ENCODE measurements at regions not wholly inside any gene's neighbourhood (a gene's known extent, or its start where the extent isn't known, plus 50 kb on each side); places are given as distances from the start of the nearest gene placed in this dataset.

DNA sequence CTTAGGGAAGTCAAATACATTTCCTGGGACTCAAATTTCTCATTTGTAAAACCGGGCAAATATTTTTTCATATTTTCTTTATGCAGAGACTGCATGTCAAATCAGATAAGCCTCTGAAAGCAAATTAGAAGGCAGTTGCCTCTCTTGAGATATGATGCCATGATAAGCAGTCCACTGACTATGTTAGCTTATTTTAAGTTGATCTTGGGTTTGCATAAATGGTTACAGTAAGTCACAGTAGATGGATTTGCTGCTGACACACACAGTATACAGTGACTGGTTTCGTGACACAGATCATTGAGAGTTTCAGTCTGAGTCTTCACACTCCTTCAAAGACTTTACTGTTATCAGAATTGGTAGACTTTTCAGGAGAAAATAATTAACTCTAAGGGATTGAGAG, 927.6 kb upstream of the CDH8 start:
- no peaks in the 10 kb centered on the region for H3K36me3 ChIP-seq (replicated peaks; ENCODE audit: insufficient read depth, low read depth)
- H3K4me3 ChIP-seq, result no peak overlapping the region
- no peak overlapping the region for H3K4me2 ChIP-seq
- no peaks in the 10 kb centered on the region for H3K9me3 ChIP-seq (ENCODE audit: low read depth)
- H3K79me2 ChIP-seq, result no peaks in the 10 kb centered on the region
- no peaks in the 10 kb centered on the region for H3K27me3 ChIP-seq
- WGBS (ENCODE audit: low lambda C conversion rate, missing lambda C conversion rate), result 88% methylated on average over 2 of the region's 2 CpGs
- no peaks in the 10 kb centered on the region for H4K20me1 ChIP-seq (ENCODE audit: insufficient read depth, poor library complexity, severe bottlenecking)
- H3K4me1 ChIP-seq (ENCODE audit: insufficient read depth), result no peaks in the 10 kb centered on the region
- no peak for DNase-seq (ENCODE audit: low spot score)
- H3K9me2 ChIP-seq (replicated peaks; ENCODE audit: insufficient read depth), result no peaks in the 10 kb centered on the region
- TF ChIP-seq EZH2phosphoT487 (IDR thresholded peaks at IDR 0.05; ENCODE audit: low read depth, severe bottlenecking, unreplicated experiment) (no peak), EZH2 (IDR thresholded peaks at IDR 0.05; ENCODE audit: borderline replicate concordance) (no peak)
- TF ChIP-seq, protein P1, sequence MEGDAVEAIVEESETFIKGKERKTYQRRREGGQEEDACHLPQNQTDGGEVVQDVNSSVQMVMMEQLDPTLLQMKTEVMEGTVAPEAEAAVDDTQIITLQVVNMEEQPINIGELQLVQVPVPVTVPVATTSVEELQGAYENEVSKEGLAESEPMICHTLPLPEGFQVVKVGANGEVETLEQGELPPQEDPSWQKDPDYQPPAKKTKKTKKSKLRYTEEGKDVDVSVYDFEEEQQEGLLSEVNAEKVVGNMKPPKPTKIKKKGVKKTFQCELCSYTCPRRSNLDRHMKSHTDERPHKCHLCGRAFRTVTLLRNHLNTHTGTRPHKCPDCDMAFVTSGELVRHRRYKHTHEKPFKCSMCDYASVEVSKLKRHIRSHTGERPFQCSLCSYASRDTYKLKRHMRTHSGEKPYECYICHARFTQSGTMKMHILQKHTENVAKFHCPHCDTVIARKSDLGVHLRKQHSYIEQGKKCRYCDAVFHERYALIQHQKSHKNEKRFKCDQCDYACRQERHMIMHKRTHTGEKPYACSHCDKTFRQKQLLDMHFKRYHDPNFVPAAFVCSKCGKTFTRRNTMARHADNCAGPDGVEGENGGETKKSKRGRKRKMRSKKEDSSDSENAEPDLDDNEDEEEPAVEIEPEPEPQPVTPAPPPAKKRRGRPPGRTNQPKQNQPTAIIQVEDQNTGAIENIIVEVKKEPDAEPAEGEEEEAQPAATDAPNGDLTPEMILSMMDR (IDR thresholded peaks at IDR 0.05; ENCODE audit: poor library complexity), result no peak
- H2AFZ ChIP-seq, result no peak overlapping the region
- no peak overlapping the region for H3K27ac ChIP-seq

- Histone ChIP-seq H3K9me3 (ENCODE audit: low read depth) (no peaks in the 10 kb centered on the region), H3K27me3 (no peaks in the 10 kb centered on the region), H3K4me1 (ENCODE audit: insufficient read depth) (no peaks in the 10 kb centered on the region), H3K9me2 (replicated peaks; ENCODE audit: insufficient read depth) (no peaks in the 10 kb centered on the region), H3K79me2 (no peaks in the 10 kb centered on the region), H2AFZ (no peak overlapping the region), H3K27ac (no peak overlapping the region), H3K4me2 (no peak overlapping the region), H3K4me3 (no peak overlapping the region), H4K20me1 (ENCODE audit: insufficient read depth, poor library complexity, severe bottlenecking) (no peaks in the 10 kb centered on the region), H3K36me3 (replicated peaks; ENCODE audit: insufficient read depth, low read depth) (no peaks in the 10 kb centered on the region)
- TF ChIP-seq EZH2 (IDR thresholded peaks at IDR 0.05; ENCODE audit: borderline replicate concordance) (no peak), EZH2phosphoT487 (IDR thresholded peaks at IDR 0.05; ENCODE audit: low read depth, severe bottlenecking, unreplicated experiment) (no peak)
- TF ChIP-seq, protein P1 (IDR thresholded peaks at IDR 0.05; ENCODE audit: poor library complexity), result no peak
- DNase-seq (ENCODE audit: low spot score), result no peak
- WGBS (ENCODE audit: low lambda C conversion rate, missing lambda C conversion rate), result 59% methylated on average over 7 of the region's 7 CpGs
Observed at GRCh38 chr16:62955033-62955349, 918.8 kb upstream of the CDH8 start.

DNA sequence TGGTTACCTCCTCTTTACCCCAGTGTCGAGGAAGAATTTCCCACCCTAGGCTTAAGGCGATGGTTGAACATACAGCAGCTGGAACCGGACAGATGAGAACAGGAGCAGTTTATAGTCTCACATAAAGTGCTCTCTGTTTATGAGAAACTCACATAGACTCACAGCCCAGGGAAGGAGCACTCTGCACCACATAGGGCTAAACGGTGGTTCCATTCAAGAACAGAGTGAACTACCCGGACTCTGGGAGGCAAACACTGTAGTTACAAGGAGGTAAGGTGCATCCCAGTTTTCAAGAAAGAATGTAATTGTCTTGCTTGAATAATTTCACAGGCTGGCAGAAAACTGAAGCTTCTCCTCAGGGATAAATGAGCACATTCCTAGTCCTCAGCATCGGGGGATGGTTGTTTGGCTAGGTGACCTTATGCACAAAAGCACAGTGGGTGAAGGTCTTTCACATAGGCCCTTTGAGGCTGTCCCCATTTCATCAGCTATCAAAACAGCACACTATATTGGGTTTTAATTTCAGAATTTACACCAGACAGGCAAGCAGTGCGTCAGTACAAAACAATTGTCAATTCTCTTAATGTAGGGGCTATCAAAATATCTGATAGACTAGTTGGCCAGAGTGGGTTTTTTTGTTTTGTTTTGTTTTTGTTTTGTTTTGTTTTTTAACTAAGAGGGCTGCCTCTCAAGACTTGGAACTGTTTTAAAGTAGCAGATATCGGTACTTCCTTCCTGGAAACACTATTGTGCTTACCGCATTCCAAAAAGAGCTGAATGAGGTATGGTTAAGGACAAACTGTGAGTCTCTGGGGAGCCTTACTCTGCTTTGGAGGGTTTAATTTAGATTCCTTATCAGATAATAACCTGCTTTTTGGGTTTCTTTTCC, 918.1 kb upstream of the CDH8 start:
- Histone ChIP-seq H3K36me3 (replicated peaks; ENCODE audit: insufficient read depth, low read depth) (no peaks in the 10 kb centered on the region), H3K4me2 (no peak overlapping the region), H3K79me2 (no peaks in the 10 kb centered on the region), H3K9me3 (ENCODE audit: low read depth) (no peaks in the 10 kb centered on the region), H3K4me3 (no peak overlapping the region), H4K20me1 (ENCODE audit: insufficient read depth, poor library complexity, severe bottlenecking) (no peaks in the 10 kb centered on the region), H3K27ac (no peak overlapping the region), H3K4me1 (ENCODE audit: insufficient read depth) (no peaks in the 10 kb centered on the region), H2AFZ (no peak overlapping the region), H3K9me2 (replicated peaks; ENCODE audit: insufficient read depth) (no peaks in the 10 kb centered on the region), H3K27me3 (no peaks in the 10 kb centered on the region)
- no peak for TF ChIP-seq EZH2phosphoT487 (IDR thresholded peaks at IDR 0.05; ENCODE audit: low read depth, severe bottlenecking, unreplicated experiment)
- no peak for TF ChIP-seq EZH2 (IDR thresholded peaks at IDR 0.05; ENCODE audit: borderline replicate concordance)
- TF ChIP-seq, protein P1 (IDR thresholded peaks at IDR 0.05; ENCODE audit: poor library complexity), result no peak
- DNase-seq (ENCODE audit: low spot score), result no peak
- 70% methylated on average over 9 of the region's 9 CpGs for WGBS (ENCODE audit: low lambda C conversion rate, missing lambda C conversion rate)
